ENCODE measurements at regions not wholly inside any gene's neighbourhood (a gene's known extent, or its start where the extent isn't known, plus 50 kb on each side); places are given as distances from the start of the nearest gene placed in this dataset.
A peak's percentile ranks its signal among the peaks of the same experiment; 100 is the strongest.

DNA sequence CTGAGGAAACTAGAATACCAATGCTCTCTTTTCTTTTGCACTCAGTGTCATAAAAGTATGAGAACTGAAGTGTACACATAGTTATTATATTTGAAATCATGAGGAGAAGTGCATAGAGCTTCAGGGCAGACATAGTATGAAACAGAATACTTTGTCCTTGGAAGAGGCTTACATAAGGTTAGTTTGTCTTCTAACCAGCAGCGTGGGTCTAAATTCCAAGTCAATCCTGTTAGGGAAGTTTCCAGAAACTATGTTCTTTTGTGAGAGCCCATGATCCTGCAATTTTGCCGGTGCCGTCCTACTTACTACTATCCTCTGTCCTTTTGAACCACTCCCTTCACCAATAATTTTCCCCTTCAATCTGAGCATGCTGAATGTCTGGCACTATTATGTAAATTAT is 156.2 kb downstream of the PABPC4L start:
- in situ Hi-C loops (cut with HindIII; ENCODE audit: low pct_unique_long_range_greater_than_20kb, low sequenced_read_pairs): no loop called here
- DNase-seq (ENCODE audit: low read depth, low spot score): no peak

DNA sequence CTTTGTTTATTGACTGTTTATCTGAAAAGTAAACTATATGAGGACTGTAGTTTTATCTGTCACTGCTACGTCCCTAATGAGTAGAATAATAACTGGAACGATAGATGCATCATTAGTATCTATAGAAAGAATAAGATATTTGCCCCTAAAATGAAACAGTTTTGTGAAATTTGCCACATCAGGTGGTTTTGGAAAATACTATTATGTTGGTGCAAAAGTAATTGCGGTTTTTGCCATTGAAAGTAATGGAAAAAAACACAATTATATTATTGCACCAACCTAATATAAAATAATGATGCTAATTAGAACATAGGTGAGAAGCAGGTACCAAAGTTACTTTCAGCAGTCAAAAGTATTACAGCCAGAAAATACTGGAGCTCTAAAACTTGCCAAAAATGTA is 158.3 kb downstream of the PABPC4L start:
- DNase-seq (ENCODE audit: low read depth, low spot score): no peak
- in situ Hi-C loops (cut with HindIII; ENCODE audit: low pct_unique_long_range_greater_than_20kb, low sequenced_read_pairs): no loop called here

DNA sequence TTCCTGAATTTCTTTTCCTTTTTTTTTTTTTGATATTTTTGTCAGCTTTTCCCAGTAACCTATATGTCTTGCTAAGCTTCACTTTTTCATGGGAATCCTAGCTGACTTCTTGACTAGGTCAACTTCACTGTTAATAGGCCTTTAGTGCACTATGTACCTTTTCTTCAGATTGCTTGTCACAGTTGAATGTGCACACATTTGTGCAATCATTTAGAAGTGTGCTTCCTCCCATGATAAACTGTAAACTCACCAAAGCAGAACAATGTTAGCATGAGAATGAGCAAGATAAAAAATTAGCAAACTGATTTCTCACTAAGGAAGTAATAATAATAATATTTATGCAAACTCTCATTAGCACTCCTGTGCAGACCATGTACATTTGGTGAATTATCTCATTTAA is 173.2 kb downstream of the PABPC4L start:
- no peak for DNase-seq (ENCODE audit: low read depth, low spot score)
- in situ Hi-C loops (cut with HindIII; ENCODE audit: low pct_unique_long_range_greater_than_20kb, low sequenced_read_pairs): no loop called here

DNA sequence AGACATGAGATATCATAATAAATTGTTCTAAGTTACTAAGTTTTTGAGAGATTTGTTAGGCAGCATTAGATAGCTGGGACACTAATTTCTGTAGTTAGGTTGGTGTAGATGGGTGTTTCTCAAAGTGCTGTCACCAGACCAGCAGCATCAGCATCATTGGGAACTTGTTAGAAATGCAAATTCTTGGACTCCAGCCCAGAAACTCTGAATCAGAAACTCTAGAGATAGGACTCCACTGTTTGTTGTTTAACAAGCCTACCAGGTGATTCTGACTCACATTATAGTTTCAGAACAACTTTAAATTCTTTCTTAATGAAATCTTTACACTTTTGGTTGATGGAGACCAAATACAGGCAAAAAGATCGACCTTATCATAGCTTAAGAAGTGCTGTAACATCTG is 173.7 kb downstream of the PABPC4L start:
- in situ Hi-C loops (cut with HindIII; ENCODE audit: low pct_unique_long_range_greater_than_20kb, low sequenced_read_pairs): no loop called here
- peak; percentile 37 for DNase-seq (ENCODE audit: low read depth, low spot score)

DNA sequence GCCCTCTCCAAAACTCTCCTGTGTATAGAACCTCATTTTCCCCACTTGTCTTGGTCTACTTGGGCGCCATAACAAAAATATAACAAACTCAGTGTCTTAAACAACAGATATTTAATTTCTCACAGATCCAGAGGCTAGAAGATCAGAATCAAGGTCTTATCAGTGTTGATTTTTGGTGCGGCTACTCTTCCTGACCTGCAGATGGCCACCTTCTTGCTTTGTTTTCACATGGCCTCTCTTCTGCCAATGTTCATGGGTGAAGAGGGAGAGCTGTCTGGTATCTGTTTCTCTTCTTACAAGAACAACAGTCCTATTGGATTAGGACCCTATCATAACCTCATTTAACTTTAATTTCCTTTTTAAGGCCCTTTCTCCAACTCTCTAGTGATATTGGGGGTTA is 177.3 kb downstream of the PABPC4L start:
- peak; percentile 62 for DNase-seq (ENCODE audit: low read depth, low spot score)
- in situ Hi-C loops (cut with HindIII; ENCODE audit: low pct_unique_long_range_greater_than_20kb, low sequenced_read_pairs): no loop called here

DNA sequence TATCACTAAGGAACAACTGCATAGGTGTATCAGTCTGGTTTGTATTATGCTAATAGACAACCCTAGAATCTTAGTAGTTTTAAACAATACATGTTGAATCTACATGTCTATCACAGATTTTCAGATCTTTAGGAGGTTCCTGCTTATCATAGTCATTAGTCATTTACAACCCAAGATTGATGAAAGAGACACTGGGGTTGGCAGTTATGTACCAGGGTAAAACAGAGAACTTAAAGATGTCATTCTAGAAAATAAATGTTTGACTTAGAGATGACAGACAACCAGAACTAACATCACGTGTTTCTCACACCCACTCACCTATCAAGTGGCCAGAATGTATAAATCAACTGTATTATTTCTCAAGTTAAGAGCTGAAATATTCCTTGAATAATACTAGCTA is 181.9 kb downstream of the PABPC4L start:
- DNase-seq (ENCODE audit: low read depth, low spot score): no peak
- in situ Hi-C loops (cut with HindIII; ENCODE audit: low pct_unique_long_range_greater_than_20kb, low sequenced_read_pairs): no loop called here

DNA sequence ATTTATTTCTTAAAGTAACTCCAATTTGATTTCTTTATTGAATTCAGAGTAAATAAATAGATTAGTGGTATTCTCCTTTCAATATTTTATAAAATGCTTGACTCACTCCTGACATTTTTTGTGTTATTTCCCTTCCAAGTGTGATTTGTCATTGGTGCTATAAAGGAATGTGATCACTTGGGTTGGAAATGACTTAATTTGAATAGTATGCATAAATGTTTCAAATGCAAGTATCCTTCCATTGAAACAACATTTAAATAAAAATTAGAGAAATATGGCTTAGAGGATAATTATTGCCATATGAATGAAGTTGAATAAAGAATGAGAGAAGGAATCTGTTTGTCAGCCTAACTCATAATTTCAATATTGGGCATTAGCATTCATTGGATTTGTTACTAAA is 182.7 kb downstream of the PABPC4L start:
- in situ Hi-C loops (cut with HindIII; ENCODE audit: low pct_unique_long_range_greater_than_20kb, low sequenced_read_pairs): no loop called here

DNA sequence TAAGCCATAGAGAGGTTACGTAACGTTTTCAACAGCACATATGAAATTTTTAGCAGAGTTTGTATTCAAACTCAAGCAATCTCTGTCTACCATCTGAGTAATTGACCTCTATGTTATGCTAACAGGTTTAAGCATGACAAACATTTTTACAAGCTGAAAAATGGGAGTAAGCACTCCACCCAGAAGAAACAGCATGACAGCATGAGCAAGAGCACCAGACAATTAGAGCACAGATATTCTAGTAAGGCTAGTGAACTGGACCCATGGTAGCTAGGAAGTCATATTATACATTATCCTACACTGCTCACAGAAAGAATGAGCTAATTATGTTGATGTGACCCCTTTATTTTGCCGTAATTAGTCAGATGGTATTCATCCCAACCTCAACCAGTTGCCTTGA is 200.5 kb downstream of the PABPC4L start:
- in situ Hi-C loops (cut with HindIII; ENCODE audit: low pct_unique_long_range_greater_than_20kb, low sequenced_read_pairs): no loop called here
- no peak for DNase-seq (ENCODE audit: low read depth, low spot score)

More for the DNA sequence above, 182.7 kb downstream of the PABPC4L start:
- no peak for DNase-seq (ENCODE audit: low read depth, low spot score)

DNA sequence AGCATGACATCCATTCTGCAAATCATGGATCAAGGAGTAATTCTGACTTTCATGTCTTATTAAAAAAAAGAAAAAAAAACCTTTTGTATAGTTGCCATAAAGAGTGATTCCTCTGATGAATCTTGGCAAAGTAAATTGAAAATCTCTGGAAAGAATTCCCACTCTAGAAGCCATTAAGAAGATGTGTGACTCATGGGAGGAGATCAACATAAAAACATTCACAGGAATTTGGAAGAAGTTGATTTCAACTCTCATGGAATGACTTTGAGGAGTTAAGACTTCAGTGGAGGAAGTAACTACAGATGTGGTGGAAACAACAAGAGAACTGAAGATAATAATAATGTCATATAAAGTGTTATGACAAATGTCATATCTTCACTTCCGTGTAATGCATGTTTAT is 204.2 kb downstream of the PABPC4L start:
- in situ Hi-C loops (cut with HindIII; ENCODE audit: low pct_unique_long_range_greater_than_20kb, low sequenced_read_pairs): no loop called here
- no peak for DNase-seq (ENCODE audit: low read depth, low spot score)

DNA sequence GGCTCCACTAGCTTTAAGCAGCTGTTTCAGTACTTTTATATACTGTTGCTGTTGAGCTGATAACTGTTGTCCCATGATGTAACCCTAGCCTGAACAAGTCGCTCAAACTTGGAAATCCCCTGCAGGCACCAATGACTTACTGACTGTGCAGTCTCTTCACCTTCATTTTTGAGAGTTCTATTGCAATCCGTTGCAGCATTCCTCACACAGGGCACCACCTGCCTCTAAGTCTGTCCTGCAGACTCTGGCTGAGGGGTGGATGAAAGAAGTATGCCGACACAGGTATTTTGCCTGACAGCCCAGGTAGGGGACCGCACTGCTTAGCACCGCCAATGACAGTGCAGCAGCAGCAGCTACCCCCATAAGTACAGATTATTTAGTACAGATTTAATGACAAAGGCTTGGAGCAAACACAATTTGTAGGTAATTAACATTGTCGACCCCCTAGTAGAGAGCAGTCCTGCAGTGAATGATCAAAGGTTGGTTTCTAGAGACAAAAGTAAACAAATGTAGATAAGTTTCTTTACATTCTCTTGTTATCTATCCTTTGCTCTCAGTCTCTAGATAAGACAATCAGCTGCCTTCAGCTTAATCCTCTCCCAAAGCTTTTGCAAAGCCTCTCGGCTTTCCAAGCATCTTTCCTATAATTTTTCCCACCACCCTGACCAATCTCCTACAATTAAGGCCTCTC is 205.0 kb downstream of the PABPC4L start:
- in situ Hi-C loops (cut with HindIII; ENCODE audit: low pct_unique_long_range_greater_than_20kb, low sequenced_read_pairs): no loop called here
- no peak for DNase-seq (ENCODE audit: low read depth, low spot score)

DNA sequence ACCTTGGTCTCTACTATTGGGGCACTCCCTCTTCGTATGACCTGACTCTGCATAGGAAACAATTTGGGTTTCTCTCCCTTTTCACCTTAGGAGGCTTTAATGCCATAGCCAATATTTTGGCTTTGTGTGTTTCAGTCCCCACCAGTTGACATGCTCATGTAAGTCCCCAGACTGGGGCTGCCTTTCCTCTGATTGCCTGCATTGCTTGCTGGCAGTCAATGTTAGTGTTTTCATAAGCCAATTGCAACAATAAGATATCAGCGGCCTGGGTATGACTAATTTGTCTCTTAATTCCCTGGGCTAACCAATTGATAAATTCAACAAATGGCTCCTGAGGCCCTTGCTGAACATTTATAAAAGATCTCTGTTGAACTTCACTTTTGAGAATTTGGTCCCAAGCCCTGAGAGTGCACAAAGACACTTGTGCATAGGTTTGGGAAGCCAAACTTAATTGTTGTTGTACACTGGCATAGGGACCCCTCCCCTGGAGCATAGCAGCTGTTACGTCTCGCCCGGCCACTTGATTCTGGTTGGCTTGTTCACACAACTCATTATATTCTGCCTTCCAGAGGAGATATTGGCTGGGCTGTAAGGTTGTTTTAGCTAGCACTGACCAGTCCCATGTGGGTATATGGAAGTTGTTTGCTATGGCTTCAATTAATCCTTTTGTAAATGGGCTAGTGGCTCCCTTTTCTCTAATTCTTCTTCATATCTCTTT is 206.2 kb downstream of the PABPC4L start:
- in situ Hi-C loops (cut with HindIII; ENCODE audit: low pct_unique_long_range_greater_than_20kb, low sequenced_read_pairs): no loop called here
- no peak for DNase-seq (ENCODE audit: low read depth, low spot score)

DNA sequence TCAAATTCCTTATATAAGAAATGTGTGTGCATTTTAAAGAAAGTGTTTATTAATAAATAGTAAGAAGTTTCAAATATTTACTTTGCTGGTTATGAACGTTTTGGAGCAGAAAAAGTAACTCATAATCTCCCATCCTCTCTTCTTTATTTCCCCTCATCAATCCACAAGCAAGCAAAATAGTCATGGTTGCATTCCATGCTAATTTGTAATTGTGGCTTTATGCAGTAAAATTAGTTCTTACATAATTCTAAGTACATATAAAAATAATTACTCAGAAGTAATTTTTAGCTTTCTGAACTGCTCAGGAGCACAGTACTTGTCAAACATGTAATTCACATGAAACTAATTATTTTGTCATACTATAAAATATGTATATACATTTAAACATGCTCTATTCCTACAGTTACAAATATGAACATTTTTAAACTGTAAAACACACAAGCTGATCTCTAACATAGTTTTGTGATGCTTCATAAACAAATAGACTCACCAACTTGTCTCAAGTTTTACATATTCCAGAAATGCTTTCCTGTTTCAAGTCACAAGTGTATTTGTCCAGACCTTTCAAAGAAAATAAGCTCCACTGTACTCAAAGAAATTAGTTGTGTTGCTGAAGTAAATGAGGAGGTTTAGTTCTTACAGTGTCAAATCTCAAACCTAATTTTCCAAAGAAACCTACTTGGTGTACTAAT is 218.9 kb downstream of the PABPC4L start:
- in situ Hi-C loops (cut with HindIII; ENCODE audit: low pct_unique_long_range_greater_than_20kb, low sequenced_read_pairs): no loop called here
- no peak for DNase-seq (ENCODE audit: low read depth, low spot score)

DNA sequence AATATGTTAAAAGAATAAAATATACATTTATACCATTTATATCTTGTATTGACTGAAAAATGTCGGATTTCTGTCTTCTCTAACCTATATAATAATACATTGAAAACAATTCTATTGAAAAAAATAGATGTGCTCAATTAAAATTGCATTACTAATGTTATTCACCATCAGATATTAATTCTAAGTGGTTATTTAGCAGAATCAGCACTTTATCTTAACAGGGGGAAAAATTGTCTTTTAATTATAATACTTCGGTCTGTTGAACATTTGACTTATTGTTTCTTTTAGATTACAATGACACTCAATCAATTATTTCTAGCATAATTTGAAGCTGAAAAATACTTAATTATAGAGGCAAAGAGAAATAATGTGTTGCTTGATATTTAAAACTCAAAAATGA is 220.3 kb downstream of the PABPC4L start:
- in situ Hi-C loops (cut with HindIII; ENCODE audit: low pct_unique_long_range_greater_than_20kb, low sequenced_read_pairs): no loop called here

DNA sequence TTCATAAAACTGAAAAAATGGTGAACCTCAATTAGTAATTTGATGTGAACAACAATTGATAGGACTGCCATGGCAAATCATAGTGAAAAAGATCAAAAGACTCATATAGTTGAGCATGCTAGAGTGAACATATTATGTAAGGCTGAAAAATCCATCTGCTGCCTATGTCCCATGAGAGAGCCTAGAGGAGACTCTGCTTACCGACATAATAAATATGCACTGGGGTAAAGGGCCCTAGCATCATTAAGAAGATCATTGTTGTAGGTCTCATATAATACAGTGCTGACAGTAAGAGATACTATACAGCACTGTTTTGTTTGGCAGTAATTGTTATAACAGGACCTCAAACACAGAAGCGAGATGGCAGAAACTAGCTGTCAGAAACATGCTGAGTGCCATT is 229.0 kb downstream of the PABPC4L start:
- in situ Hi-C loops (cut with HindIII; ENCODE audit: low pct_unique_long_range_greater_than_20kb, low sequenced_read_pairs): no loop called here
- no peak for DNase-seq (ENCODE audit: low read depth, low spot score)

More for the DNA sequence above, 220.3 kb downstream of the PABPC4L start:
- no peak for DNase-seq (ENCODE audit: low read depth, low spot score)

DNA sequence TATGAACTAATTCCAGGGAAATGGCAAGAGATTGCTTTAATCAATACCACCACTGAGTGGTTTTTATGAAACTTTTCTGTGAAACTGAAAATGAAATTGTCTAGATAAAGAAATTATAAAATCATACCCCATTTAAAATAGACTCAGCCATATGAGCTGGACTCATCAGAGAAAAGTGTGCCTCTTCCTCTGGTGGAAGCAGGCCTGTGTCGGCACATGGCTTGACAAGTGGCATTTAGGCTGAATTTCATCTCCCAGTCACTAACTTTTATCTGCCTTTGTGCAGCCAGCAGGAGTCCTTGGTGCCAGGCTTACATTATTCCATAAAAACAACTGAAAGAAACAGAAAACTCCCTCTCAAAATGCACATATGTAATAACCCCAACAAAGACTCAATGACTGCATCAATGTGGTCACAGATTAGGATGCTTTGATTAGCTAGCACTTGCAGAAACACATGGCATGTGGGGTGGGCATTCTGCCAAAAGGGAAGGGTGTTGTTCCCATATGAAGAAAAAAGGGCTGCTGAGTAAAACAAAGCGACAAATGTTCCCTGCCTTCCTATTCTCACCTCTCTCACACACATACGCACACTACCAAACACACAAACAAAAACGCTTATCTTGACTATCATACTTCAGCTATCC is 232.3 kb downstream of the PABPC4L start:
- in situ Hi-C loops (cut with HindIII; ENCODE audit: low pct_unique_long_range_greater_than_20kb, low sequenced_read_pairs): no loop called here
- DNase-seq (ENCODE audit: low read depth, low spot score): peak; percentile 50

DNA sequence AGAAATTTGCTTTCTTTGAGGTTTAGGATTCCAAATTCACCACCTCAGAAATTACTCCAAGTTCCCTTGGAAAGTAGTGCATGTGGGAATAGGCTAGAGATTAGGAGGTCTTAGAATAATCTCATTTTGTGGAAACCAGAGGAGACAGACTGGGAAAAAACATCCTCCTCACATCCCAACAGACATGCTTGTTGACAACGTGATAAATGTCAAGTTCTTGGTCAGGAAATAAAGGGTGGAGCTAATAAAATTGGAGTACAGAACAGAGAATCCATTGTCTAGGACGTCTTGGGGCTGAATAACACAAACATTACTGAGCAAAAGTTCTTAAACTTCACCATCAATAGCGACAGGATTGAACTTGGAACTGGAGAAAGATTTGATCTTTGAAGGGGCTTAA is 233.4 kb downstream of the PABPC4L start:
- in situ Hi-C loops (cut with HindIII; ENCODE audit: low pct_unique_long_range_greater_than_20kb, low sequenced_read_pairs): no loop called here
- DNase-seq (ENCODE audit: low read depth, low spot score): peak; percentile 44

DNA sequence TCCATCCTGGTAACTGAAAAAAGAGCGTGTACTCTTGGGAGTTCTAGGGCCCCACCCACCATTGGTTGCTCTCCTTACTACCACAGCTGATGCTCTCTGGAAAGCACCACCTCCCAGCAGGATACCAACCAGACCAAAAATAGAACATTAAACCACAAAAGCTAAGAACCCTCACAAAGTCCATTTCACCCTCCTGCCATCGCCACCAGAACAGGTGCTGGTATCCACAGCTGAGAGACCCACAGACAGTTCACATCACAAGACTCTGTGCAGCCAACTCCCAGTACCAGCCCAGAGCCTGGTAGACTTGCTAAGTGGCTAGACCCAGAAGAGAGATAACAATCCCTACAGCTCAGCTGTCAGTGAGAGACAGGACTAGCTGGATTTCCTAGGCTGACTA is 240.6 kb downstream of the PABPC4L start:
- in situ Hi-C loops (cut with HindIII; ENCODE audit: low pct_unique_long_range_greater_than_20kb, low sequenced_read_pairs): no loop called here
- no peak for DNase-seq (ENCODE audit: low read depth, low spot score)

DNA sequence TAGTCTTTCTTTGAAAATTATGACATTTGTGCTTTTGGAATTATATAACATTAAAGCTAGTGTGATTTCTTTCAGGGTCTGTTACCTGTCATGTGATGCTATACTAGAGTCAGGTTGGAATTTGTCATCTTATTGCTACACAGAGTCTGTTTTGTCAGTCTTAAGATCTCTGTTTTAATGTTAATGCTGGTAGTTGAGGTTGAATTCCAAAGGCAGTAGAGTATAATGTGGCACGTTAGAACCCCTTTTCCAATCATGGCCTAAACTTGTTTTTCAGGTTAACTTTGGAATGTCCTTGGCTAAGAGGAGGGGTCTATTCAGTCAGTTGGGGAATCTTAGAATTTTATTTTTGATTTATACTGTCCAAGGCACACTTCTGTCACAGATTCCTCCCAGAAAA is 258.5 kb downstream of the PABPC4L start:
- no peak for DNase-seq (ENCODE audit: low read depth, low spot score)
- in situ Hi-C loops (cut with HindIII; ENCODE audit: low pct_unique_long_range_greater_than_20kb, low sequenced_read_pairs): no loop called here
